ENCODE measurements at regions not wholly inside any gene's neighbourhood (a gene's known extent, or its start where the extent isn't known, plus 50 kb on each side); places are given as distances from the start of the nearest gene placed in this dataset.

DNA sequence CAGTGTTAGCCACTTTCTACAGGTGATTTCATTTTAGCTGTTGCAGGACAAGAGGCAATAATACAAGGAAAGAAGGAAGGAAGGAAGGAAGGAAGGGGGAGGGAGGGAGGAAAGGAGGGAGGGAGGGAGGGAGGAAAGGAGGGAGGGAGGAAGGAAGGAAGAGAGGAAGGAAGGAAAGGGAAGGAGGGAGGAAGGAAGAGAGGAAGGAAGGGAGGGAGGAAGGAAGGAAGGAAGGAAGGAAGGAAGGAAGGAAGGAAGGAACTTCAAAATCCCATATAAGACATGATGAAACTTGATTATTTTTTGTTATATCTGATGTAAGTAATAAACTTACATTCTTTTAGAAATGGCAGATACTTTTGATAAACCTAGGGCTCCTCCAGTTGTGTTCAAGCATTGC is 83.6 kb downstream of the TFAP2B start:
- ATAC-seq (no peak), DNase-seq (ENCODE audit: low spot score) (no peak)
- Histone ChIP-seq H4K20me1 (replicated peaks; ENCODE audit: insufficient read depth) (no peaks in the 10 kb centered on the region), H3K27me3 (ENCODE audit: insufficient read depth) (no peaks in the 10 kb centered on the region), H3K4me1 (ENCODE audit: insufficient read depth) (no peaks in the 10 kb centered on the region), H3K36me3 (ENCODE audit: insufficient read depth) (no peaks in the 10 kb centered on the region), H3K4me2 (no peak overlapping the region), H3F3A (replicated peaks; ENCODE audit: low read depth) (no peaks in the 10 kb centered on the region), H3K4me3 (no peak overlapping the region), H3K27ac (ENCODE audit: low read depth) (no peak overlapping the region), H3K79me2 (replicated peaks; ENCODE audit: insufficient read depth) (no peaks in the 10 kb centered on the region), H3K9me2 (ENCODE audit: insufficient read depth) (peaks cover 4% of the 10 kb centered on the region; the same call in 1 of the 2 replicates), H2AFZ (no peak overlapping the region)
- TF ChIP-seq, protein P1, sequence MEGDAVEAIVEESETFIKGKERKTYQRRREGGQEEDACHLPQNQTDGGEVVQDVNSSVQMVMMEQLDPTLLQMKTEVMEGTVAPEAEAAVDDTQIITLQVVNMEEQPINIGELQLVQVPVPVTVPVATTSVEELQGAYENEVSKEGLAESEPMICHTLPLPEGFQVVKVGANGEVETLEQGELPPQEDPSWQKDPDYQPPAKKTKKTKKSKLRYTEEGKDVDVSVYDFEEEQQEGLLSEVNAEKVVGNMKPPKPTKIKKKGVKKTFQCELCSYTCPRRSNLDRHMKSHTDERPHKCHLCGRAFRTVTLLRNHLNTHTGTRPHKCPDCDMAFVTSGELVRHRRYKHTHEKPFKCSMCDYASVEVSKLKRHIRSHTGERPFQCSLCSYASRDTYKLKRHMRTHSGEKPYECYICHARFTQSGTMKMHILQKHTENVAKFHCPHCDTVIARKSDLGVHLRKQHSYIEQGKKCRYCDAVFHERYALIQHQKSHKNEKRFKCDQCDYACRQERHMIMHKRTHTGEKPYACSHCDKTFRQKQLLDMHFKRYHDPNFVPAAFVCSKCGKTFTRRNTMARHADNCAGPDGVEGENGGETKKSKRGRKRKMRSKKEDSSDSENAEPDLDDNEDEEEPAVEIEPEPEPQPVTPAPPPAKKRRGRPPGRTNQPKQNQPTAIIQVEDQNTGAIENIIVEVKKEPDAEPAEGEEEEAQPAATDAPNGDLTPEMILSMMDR (conservative IDR thresholded peaks at IDR 0.05; ENCODE audit: low read depth in 2 of 2), result no peak
- TF ChIP-seq NANOG (IDR thresholded peaks at IDR 0.05; ENCODE audit: borderline replicate concordance), result no peak
- Mint-ChIP-seq H3K4me3 (no peak overlapping the region), H3K36me3 (ENCODE audit: low read depth) (no peaks in the 10 kb centered on the region), H3K9me3 (no peaks in the 10 kb centered on the region), H3K4me1 (no peaks in the 10 kb centered on the region), H3K27me3 (ENCODE audit: insufficient read depth, low read depth, poor library complexity) (no peaks in the 10 kb centered on the region), H3K27ac (no peak overlapping the region)

DNA sequence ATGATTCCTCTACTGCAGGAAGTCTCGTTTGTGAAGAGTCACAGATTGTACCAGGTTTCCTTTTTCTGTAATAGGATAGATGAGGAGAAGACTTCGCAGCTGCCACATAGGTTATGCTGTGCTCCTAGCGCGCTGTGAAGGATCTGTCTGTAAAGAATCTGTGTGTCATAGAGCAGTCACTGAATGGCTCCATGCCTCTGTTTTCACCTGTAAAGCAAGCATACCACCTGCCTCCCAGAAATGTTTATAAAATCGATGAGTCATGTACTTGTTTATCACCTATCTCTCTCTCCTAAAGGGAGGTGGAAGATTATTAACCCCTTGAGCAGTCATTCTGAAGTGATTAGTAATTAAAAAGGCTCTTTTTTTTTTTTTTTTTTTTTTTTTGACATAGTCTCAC is 86.6 kb downstream of the TFAP2B start:
- no peak overlapping the region for H3K4me2 ChIP-seq
- no peaks in the 10 kb centered on the region for H3F3A ChIP-seq (replicated peaks; ENCODE audit: low read depth)
- Mint-ChIP-seq H3K27me3 (ENCODE audit: insufficient read depth, low read depth, poor library complexity) (no peaks in the 10 kb centered on the region), H3K36me3 (ENCODE audit: low read depth) (no peaks in the 10 kb centered on the region), H3K4me1 (no peaks in the 10 kb centered on the region), H3K9me3 (no peaks in the 10 kb centered on the region), H3K27ac (peak overlapping the region; percentile 37; the same call in 1 of the 2 replicates), H3K4me3 (no peak overlapping the region)
- peak overlapping the region; percentile 34; the same call in 1 of the 2 replicates for H2AFZ ChIP-seq
- no peaks in the 10 kb centered on the region for H3K79me2 ChIP-seq (replicated peaks; ENCODE audit: insufficient read depth)
- H3K4me1 ChIP-seq (ENCODE audit: insufficient read depth), result no peaks in the 10 kb centered on the region
- H3K36me3 ChIP-seq (ENCODE audit: insufficient read depth), result no peaks in the 10 kb centered on the region
- ATAC-seq (no peak), DNase-seq (ENCODE audit: low spot score) (no peak)
- H3K4me3 ChIP-seq, result no peak overlapping the region
- H3K27me3 ChIP-seq (ENCODE audit: insufficient read depth), result no peaks in the 10 kb centered on the region
- no peaks in the 10 kb centered on the region for H3K9me2 ChIP-seq (ENCODE audit: insufficient read depth)
- no peaks in the 10 kb centered on the region for H4K20me1 ChIP-seq (replicated peaks; ENCODE audit: insufficient read depth)
- H3K27ac ChIP-seq (ENCODE audit: low read depth), result no peak overlapping the region
- TF ChIP-seq ZNF331 (CRISPR knock-in tag; IDR thresholded peaks at IDR 0.05; ENCODE audit: low read depth) (no peak), STAT1 (IDR thresholded peaks at IDR 0.05; ENCODE audit: unreplicated experiment) (no peak), EZH2phosphoT487 (IDR thresholded peaks at IDR 0.05; ENCODE audit: unreplicated experiment) (no peak), POLR2AphosphoS5 (IDR thresholded peaks at IDR 0.05; ENCODE audit: low read depth) (no peak), ZNF114 (CRISPR knock-in tag; IDR thresholded peaks at IDR 0.05) (no peak), JUNB (IDR thresholded peaks at IDR 0.05; ENCODE audit: unreplicated experiment) (no peak), NANOG (IDR thresholded peaks at IDR 0.05; ENCODE audit: borderline replicate concordance) (no peak), EZH2 (IDR thresholded peaks at IDR 0.05; ENCODE audit: low read depth, unreplicated experiment) (no peak)
- TF ChIP-seq, protein P1 (conservative IDR thresholded peaks at IDR 0.05; ENCODE audit: low read depth in 2 of 2), result no peak
- TF ChIP-seq, protein P2, sequence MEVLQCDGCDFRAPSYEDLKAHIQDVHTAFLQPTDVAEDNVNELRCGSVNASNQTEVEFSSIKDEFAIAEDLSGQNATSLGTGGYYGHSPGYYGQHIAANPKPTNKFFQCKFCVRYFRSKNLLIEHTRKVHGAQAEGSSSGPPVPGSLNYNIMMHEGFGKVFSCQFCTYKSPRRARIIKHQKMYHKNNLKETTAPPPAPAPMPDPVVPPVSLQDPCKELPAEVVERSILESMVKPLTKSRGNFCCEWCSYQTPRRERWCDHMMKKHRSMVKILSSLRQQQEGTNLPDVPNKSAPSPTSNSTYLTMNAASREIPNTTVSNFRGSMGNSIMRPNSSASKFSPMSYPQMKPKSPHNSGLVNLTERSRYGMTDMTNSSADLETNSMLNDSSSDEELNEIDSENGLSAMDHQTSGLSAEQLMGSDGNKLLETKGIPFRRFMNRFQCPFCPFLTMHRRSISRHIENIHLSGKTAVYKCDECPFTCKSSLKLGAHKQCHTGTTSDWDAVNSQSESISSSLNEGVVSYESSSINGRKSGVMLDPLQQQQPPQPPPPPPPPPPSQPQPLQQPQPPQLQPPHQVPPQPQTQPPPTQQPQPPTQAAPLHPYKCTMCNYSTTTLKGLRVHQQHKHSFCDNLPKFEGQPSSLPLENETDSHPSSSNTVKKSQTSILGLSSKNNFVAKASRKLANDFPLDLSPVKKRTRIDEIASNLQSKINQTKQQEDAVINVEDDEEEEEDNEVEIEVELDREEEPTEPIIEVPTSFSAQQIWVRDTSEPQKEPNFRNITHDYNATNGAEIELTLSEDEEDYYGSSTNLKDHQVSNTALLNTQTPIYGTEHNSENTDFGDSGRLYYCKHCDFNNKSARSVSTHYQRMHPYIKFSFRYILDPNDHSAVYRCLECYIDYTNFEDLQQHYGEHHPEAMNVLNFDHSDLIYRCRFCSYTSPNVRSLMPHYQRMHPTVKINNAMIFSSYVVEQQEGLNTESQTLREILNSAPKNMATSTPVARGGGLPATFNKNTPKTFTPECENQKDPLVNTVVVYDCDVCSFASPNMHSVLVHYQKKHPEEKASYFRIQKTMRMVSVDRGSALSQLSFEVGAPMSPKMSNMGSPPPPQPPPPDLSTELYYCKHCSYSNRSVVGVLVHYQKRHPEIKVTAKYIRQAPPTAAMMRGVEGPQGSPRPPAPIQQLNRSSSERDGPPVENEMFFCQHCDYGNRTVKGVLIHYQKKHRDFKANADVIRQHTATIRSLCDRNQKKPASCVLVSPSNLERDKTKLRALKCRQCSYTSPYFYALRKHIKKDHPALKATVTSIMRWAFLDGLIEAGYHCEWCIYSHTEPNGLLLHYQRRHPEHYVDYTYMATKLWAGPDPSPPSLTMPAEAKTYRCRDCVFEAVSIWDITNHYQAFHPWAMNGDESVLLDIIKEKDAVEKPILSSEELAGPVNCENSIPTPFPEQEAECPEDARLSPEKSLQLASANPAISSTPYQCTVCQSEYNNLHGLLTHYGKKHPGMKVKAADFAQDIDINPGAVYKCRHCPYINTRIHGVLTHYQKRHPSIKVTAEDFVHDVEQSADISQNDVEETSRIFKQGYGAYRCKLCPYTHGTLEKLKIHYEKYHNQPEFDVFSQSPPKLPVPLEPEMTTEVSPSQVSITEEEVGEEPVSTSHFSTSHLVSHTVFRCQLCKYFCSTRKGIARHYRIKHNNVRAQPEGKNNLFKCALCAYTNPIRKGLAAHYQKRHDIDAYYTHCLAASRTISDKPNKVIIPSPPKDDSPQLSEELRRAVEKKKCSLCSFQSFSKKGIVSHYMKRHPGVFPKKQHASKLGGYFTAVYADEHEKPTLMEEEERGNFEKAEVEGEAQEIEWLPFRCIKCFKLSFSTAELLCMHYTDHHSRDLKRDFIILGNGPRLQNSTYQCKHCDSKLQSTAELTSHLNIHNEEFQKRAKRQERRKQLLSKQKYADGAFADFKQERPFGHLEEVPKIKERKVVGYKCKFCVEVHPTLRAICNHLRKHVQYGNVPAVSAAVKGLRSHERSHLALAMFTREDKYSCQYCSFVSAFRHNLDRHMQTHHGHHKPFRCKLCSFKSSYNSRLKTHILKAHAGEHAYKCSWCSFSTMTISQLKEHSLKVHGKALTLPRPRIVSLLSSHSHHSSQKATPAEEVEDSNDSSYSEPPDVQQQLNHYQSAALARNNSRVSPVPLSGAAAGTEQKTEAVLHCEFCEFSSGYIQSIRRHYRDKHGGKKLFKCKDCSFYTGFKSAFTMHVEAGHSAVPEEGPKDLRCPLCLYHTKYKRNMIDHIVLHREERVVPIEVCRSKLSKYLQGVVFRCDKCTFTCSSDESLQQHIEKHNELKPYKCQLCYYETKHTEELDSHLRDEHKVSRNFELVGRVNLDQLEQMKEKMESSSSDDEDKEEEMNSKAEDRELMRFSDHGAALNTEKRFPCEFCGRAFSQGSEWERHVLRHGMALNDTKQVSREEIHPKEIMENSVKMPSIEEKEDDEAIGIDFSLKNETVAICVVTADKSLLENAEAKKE (CRISPR knock-in tag; IDR thresholded peaks at IDR 0.05), result no peak
- TF ChIP-seq, protein P3, sequence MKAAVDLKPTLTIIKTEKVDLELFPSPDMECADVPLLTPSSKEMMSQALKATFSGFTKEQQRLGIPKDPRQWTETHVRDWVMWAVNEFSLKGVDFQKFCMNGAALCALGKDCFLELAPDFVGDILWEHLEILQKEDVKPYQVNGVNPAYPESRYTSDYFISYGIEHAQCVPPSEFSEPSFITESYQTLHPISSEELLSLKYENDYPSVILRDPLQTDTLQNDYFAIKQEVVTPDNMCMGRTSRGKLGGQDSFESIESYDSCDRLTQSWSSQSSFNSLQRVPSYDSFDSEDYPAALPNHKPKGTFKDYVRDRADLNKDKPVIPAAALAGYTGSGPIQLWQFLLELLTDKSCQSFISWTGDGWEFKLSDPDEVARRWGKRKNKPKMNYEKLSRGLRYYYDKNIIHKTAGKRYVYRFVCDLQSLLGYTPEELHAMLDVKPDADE (IDR thresholded peaks at IDR 0.05), result no peak
